Chondrocyte (in vitro differentiated cells): ENCODE measurements at regions not wholly inside any gene's neighbourhood (a gene's known extent, or its start where the extent isn't known, plus 50 kb on each side); places are given as distances from the start of the nearest gene placed in this dataset.

Experiments used
- DNase-seq: peaks from one replicate; pipeline ENCODE4 v3.0.0; 2021; ENCODE audit warnings: mixed read lengths, low spot score
- H3K27ac Mint-ChIP-seq: one replicate; pipeline ENCODE4 v1.8.0; 2021; ENCODE audit warnings: mild to moderate bottlenecking, moderate library complexity, mixed read lengths; ENCODE audit not compliant: unreplicated experiment
- H3K27me3 Mint-ChIP-seq: 2 replicates; pipeline ENCODE4 v1.8.0; 2021; ENCODE audit warnings: low read depth, mixed read lengths
- H3K36me3 Mint-ChIP-seq: 2 replicates; pipeline ENCODE4 v1.8.0; 2021; ENCODE audit warnings: low read depth, mixed read lengths
- H3K4me1 Mint-ChIP-seq: 2 replicates; pipeline ENCODE4 v1.8.0; 2021; ENCODE audit warnings: low read depth, mild to moderate bottlenecking, mixed read lengths
- H3K4me3 Mint-ChIP-seq: one replicate; pipeline ENCODE4 v1.8.0; 2021; ENCODE audit warnings: mild to moderate bottlenecking, moderate library complexity, mixed read lengths; ENCODE audit not compliant: unreplicated experiment
- H3K9me3 Mint-ChIP-seq: 2 replicates; pipeline ENCODE4 v1.8.0; 2021; ENCODE audit warnings: low read depth, mixed read lengths
- CTCF ChIP-seq: fragments of 200-600 bp; sonication (generic); IDR thresholded peaks from 2 replicates; pipeline ENCODE4 v1.5.0; 2021; ENCODE audit warnings: antibody characterized with exemption, mild to moderate bottlenecking, moderate library complexity

- Mint-ChIP-seq H3K9me3 (peaks cover 13% of the 10 kb centered on the region), H3K36me3 (no peaks in the 10 kb centered on the region), H3K27ac (no peak overlapping the region), H3K27me3 (no peaks in the 10 kb centered on the region), H3K4me3 (no peak overlapping the region), H3K4me1 (peaks cover 5% of the 10 kb centered on the region)
- no peak for DNase-seq
- no peak for TF ChIP-seq CTCF
These were observed 853.4 kb downstream of the NCAM2 start for GRCh38 chr21:21851657-21852056.

- H3K4me3 Mint-ChIP-seq, result no peak overlapping the region
- H3K9me3 Mint-ChIP-seq, result peaks cover 13% of the 10 kb centered on the region
- no peaks in the 10 kb centered on the region for H3K36me3 Mint-ChIP-seq
- no peaks in the 10 kb centered on the region for H3K27me3 Mint-ChIP-seq
- H3K27ac Mint-ChIP-seq, result no peak overlapping the region
- no peak for DNase-seq
- no peak for TF ChIP-seq CTCF
- H3K4me1 Mint-ChIP-seq, result peaks cover 7% of the 10 kb centered on the region
These were observed 860.5 kb downstream of the NCAM2 start for GRCh38 chr21:21858502-21859334.

- Mint-ChIP-seq H3K4me3 (no peak overlapping the region), H3K27me3 (no peaks in the 10 kb centered on the region), H3K9me3 (peaks cover 2% of the 10 kb centered on the region), H3K27ac (no peak overlapping the region), H3K36me3 (no peaks in the 10 kb centered on the region), H3K4me1 (peaks cover 7% of the 10 kb centered on the region)
- TF ChIP-seq CTCF, result no peak
- DNase-seq, result no peak
These were observed 862.7 kb downstream of the NCAM2 start for GRCh38 chr21:21860888-21861287.

- no peak overlapping the region for H3K27ac Mint-ChIP-seq
These were observed 866.2 kb downstream of the NCAM2 start for GRCh38 chr21:21864321-21864840.

More at GRCh38 chr21:21864321-21864840, 866.2 kb downstream of the NCAM2 start:
- Mint-ChIP-seq H3K27me3 (no peaks in the 10 kb centered on the region), H3K9me3 (no peaks in the 10 kb centered on the region), H3K36me3 (no peaks in the 10 kb centered on the region), H3K4me1 (peaks cover 7% of the 10 kb centered on the region), H3K4me3 (no peak overlapping the region)
- no peak for DNase-seq
- TF ChIP-seq CTCF, result no peak
